ENCODE measurements at regions not wholly inside any gene's neighbourhood (a gene's known extent, or its start where the extent isn't known, plus 50 kb on each side); places are given as distances from the start of the nearest gene placed in this dataset.
"Not testable (repeated sequence)": the region's sequence is repeated elsewhere in the genome, so short reads cannot be mapped to it uniquely, and the experiment has no call there.

GRCh38 chr6:164099269-164099865 lies 684.8 kb downstream of the QKI start:
- DNase-seq = no peak

- DNase-seq = peak; percentile 92
These were observed 684.3 kb downstream of the QKI start for GRCh38 chr6:164098857-164099267.

- DNase-seq = peak; percentile 44
These were observed 683.3 kb downstream of the QKI start for GRCh38 chr6:164097551-164098398.

- DNase-seq = no peak
These were observed 682.5 kb downstream of the QKI start for GRCh38 chr6:164097056-164097455.

- DNase-seq = no peak
These were observed 680.5 kb downstream of the QKI start for GRCh38 chr6:164095056-164095455.

GRCh38 chr6:164087870-164088269 lies 673.4 kb downstream of the QKI start:
- no peak for DNase-seq

- no peak for DNase-seq
These were observed 672.7 kb downstream of the QKI start for GRCh38 chr6:164087211-164087610.

GRCh38 chr6:164086076-164086887 lies 671.8 kb downstream of the QKI start:
- DNase-seq = no peak

- no peak for DNase-seq
These were observed 670.9 kb downstream of the QKI start for GRCh38 chr6:164085091-164086075.

- no peak for DNase-seq
These were observed 664.7 kb downstream of the QKI start for GRCh38 chr6:164079275-164079600.

- no peak for DNase-seq
These were observed 664.2 kb downstream of the QKI start for GRCh38 chr6:164078532-164079274.

GRCh38 chr6:164076818-164077532 lies 662.5 kb downstream of the QKI start:
- DNase-seq = not testable (repeated sequence)

GRCh38 chr6:164075981-164076615 lies 661.6 kb downstream of the QKI start:
- no peak for DNase-seq

- DNase-seq = no peak
These were observed 657.7 kb downstream of the QKI start for GRCh38 chr6:164072240-164072666.

GRCh38 chr6:164069350-164069990 lies 655.0 kb downstream of the QKI start:
- peak; percentile 7 for DNase-seq

- DNase-seq = no peak
These were observed 654.0 kb downstream of the QKI start for GRCh38 chr6:164068527-164068926.

- no peak for DNase-seq
These were observed 652.2 kb downstream of the QKI start for GRCh38 chr6:164066766-164067165.

- no peak for DNase-seq
These were observed 651.8 kb downstream of the QKI start for GRCh38 chr6:164066335-164066734.

GRCh38 chr6:164063346-164063745 lies 648.8 kb downstream of the QKI start:
- no peak for DNase-seq

GRCh38 chr6:164062872-164063271 lies 648.4 kb downstream of the QKI start:
- DNase-seq = no peak
